GM13977 (cell line): ENCODE measurements at regions not wholly inside any gene's neighbourhood (a gene's known extent, or its start where the extent isn't known, plus 50 kb on each side); places are given as distances from the start of the nearest gene placed in this dataset.

Experiments used
- DNase-seq: peaks from one replicate; pipeline ENCODE4 v3.0.0; 2012; ENCODE audit warnings: low spot score
- CTCF ChIP-seq: IDR thresholded peaks from 2 replicates; pipeline ENCODE4 v1.5.1; 2012; ENCODE audit warnings: mild to moderate bottlenecking, control low read depth; ENCODE audit not compliant: insufficient read depth; ENCODE audit errors: extremely low read depth, missing control alignments
- in situ Hi-C: fragments of 300-500 bp; cut with MboI; formaldehyde crosslinking; loops from one replicate; pipeline ENCODE4 v1.12.0; 2022; ENCODE audit warnings: low sequenced_read_pairs, low pct_unique_long_range_greater_than_20kb, mixed read lengths, inconsistent platforms; ENCODE audit not compliant: unreplicated experiment

GRCh38 chr3:31370681-31371080 is 162.0 kb upstream of the STT3B start:
- in situ Hi-C loops: no loop called here
- TF ChIP-seq CTCF: no peak
- DNase-seq: no peak

- no peak for DNase-seq
- TF ChIP-seq CTCF: no peak
- in situ Hi-C loops: no loop called here
Observed at GRCh38 chr3:31371484-31372177, 161.1 kb upstream of the STT3B start.

- DNase-seq: no peak
- TF ChIP-seq CTCF: no peak
- in situ Hi-C loops: no loop called here
Observed at GRCh38 chr3:31373681-31374080, 159.0 kb upstream of the STT3B start.

GRCh38 chr3:31377045-31377642 is 155.6 kb upstream of the STT3B start:
- in situ Hi-C loops: no loop called here

GRCh38 chr3:31378231-31378630 is 154.5 kb upstream of the STT3B start:
- TF ChIP-seq CTCF: no peak
- no peak for DNase-seq
- in situ Hi-C loops: no loop called here

More at GRCh38 chr3:31377045-31377642, 155.6 kb upstream of the STT3B start:
- TF ChIP-seq CTCF: no peak
- no peak for DNase-seq

- DNase-seq: no peak
- no peak for TF ChIP-seq CTCF
- in situ Hi-C loops: no loop called here
Observed at GRCh38 chr3:31379598-31379997, 153.1 kb upstream of the STT3B start.
